ENCODE measurements at regions not wholly inside any gene's neighbourhood (a gene's known extent, or its start where the extent isn't known, plus 50 kb on each side); places are given as distances from the start of the nearest gene placed in this dataset.

DNA sequence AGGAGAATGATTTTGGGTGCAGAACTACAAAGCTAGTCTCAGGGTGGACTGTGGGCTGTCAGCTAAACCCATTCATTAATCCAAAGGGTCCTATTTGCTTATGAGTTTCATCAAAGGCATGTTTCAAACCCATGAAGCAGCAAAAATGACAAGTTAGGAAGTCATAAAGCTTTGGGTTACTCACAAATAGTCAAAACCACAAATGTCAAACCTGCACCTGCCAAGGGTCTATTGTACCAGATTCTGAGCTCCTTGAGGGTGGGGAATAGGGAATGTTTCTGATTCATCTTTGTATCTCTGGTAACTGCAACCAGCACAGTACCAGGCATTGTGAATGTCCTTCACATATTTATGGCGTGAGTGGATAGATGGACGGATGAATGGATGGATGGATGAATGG is 317.7 kb downstream of the MAF start:
- intact Hi-C loops (cut with micrococcal nuclease; ENCODE audit: unreplicated experiment) = no loop called here
- ChIA-PET CTCF (no interaction called here), POLR2A (no interaction called here)
- H3K4me1 Mint-ChIP-seq (ENCODE audit: low read depth, unreplicated experiment) = no peaks in the 10 kb centered on the region
- H3K4me3 Mint-ChIP-seq (ENCODE audit: unreplicated experiment) = no peak overlapping the region
- no peaks in the 10 kb centered on the region for H3K36me3 Mint-ChIP-seq (ENCODE audit: insufficient read depth, unreplicated experiment)
- Histone ChIP-seq H3K27me3 (replicated peaks; ENCODE audit: control insufficient read depth, insufficient read depth, low read length) (no peaks in the 10 kb centered on the region), H3K4me1 (no peaks in the 10 kb centered on the region), H3K4me3 (ENCODE audit: low read depth, low read length) (no peak overlapping the region), H3K36me3 (ENCODE audit: control insufficient read depth, insufficient read depth, low read length) (no peaks in the 10 kb centered on the region), H3K9me3 (no peaks in the 10 kb centered on the region; the same call in 1 of the 2 replicates)
- DNase-seq = no peak
- BruUV-seq (replicated peaks) = no TSS peak
- TF ChIP-seq, protein P1, sequence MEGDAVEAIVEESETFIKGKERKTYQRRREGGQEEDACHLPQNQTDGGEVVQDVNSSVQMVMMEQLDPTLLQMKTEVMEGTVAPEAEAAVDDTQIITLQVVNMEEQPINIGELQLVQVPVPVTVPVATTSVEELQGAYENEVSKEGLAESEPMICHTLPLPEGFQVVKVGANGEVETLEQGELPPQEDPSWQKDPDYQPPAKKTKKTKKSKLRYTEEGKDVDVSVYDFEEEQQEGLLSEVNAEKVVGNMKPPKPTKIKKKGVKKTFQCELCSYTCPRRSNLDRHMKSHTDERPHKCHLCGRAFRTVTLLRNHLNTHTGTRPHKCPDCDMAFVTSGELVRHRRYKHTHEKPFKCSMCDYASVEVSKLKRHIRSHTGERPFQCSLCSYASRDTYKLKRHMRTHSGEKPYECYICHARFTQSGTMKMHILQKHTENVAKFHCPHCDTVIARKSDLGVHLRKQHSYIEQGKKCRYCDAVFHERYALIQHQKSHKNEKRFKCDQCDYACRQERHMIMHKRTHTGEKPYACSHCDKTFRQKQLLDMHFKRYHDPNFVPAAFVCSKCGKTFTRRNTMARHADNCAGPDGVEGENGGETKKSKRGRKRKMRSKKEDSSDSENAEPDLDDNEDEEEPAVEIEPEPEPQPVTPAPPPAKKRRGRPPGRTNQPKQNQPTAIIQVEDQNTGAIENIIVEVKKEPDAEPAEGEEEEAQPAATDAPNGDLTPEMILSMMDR (IDR thresholded peaks at IDR 0.05; ENCODE audit: insufficient read depth in 1 of 2, low read depth in 1 of 2, low read length in 1 of 2, severe bottlenecking in 1 of 2, unreplicated experiment in 1 of 2) = no peak
- H3K27me3 Mint-ChIP-seq (ENCODE audit: insufficient read depth, unreplicated experiment) = peaks cover 22% of the 10 kb centered on the region
- H3K9me3 Mint-ChIP-seq (ENCODE audit: unreplicated experiment) = no peaks in the 10 kb centered on the region
- no peak overlapping the region for H3K27ac Mint-ChIP-seq (ENCODE audit: unreplicated experiment)

DNA sequence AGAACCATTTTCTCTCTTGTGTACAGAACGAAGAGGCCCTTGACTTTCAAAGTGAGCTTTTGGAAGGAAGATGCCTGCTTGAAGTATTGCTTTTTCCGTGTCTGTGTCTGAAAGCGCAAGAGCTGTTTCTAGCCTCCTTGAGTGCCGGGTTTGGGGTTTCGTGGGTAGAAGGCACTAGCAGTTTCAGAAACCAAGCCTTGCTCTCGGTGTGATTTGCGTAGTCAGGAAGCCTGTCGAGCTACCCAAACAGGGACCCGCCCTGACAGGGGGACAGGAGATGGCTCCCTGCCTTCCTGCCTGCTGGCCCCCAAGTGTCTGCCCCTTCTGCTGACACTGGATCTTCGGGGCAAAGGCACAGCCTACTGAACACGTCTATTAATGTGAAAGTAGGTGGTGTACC is 322.0 kb downstream of the MAF start:
- no peaks in the 10 kb centered on the region for H3K9me3 ChIP-seq
- no peak overlapping the region for H3K4me3 ChIP-seq (ENCODE audit: low read depth, low read length)
- Mint-ChIP-seq H3K4me3 (ENCODE audit: unreplicated experiment) (no peak overlapping the region), H3K27ac (ENCODE audit: unreplicated experiment) (no peak overlapping the region), H3K4me1 (ENCODE audit: low read depth, unreplicated experiment) (no peaks in the 10 kb centered on the region), H3K9me3 (ENCODE audit: unreplicated experiment) (no peaks in the 10 kb centered on the region), H3K27me3 (ENCODE audit: insufficient read depth, unreplicated experiment) (peaks cover 27% of the 10 kb centered on the region), H3K36me3 (ENCODE audit: insufficient read depth, unreplicated experiment) (no peaks in the 10 kb centered on the region)
- H3K36me3 ChIP-seq (ENCODE audit: control insufficient read depth, insufficient read depth, low read length) = no peaks in the 10 kb centered on the region
- DNase-seq = no peak
- no peaks in the 10 kb centered on the region for H3K4me1 ChIP-seq
- no peaks in the 10 kb centered on the region for H3K27me3 ChIP-seq (replicated peaks; ENCODE audit: control insufficient read depth, insufficient read depth, low read length)
- ChIA-PET POLR2A (no interaction called here), CTCF (no interaction called here)
- TF ChIP-seq, protein P1 (IDR thresholded peaks at IDR 0.05; ENCODE audit: insufficient read depth in 1 of 2, low read depth in 1 of 2, low read length in 1 of 2, severe bottlenecking in 1 of 2, unreplicated experiment in 1 of 2) = no peak
- BruUV-seq (replicated peaks) = no TSS peak
- intact Hi-C loops (cut with micrococcal nuclease; ENCODE audit: unreplicated experiment) = loop anchor here (5.0 kb wide), 1 partner anchor 49 kb away; no protein-coding TSS in a partner anchor

- no TSS peak for BruUV-seq (replicated peaks)
- intact Hi-C loops (cut with micrococcal nuclease; ENCODE audit: unreplicated experiment) = loop anchor here (5.0 kb wide), 1 partner anchor 51 kb away; no protein-coding TSS in a partner anchor
- ChIA-PET POLR2A (no interaction called here), CTCF (interaction anchor here (0.5 kb wide), 1 partner anchor 1251 kb away, joined by 3 read pairs; no protein-coding TSS in a partner anchor)
- TF ChIP-seq, protein P1 (IDR thresholded peaks at IDR 0.05; ENCODE audit: insufficient read depth in 1 of 2, low read depth in 1 of 2, low read length in 1 of 2, severe bottlenecking in 1 of 2, unreplicated experiment in 1 of 2) = no peak
- Mint-ChIP-seq H3K36me3 (ENCODE audit: insufficient read depth, unreplicated experiment) (no peaks in the 10 kb centered on the region), H3K4me3 (ENCODE audit: unreplicated experiment) (no peak overlapping the region), H3K27me3 (ENCODE audit: insufficient read depth, unreplicated experiment) (peaks cover 22% of the 10 kb centered on the region), H3K27ac (ENCODE audit: unreplicated experiment) (no peak overlapping the region), H3K4me1 (ENCODE audit: low read depth, unreplicated experiment) (no peaks in the 10 kb centered on the region), H3K9me3 (ENCODE audit: unreplicated experiment) (no peaks in the 10 kb centered on the region)
- Histone ChIP-seq H3K27me3 (replicated peaks; ENCODE audit: control insufficient read depth, insufficient read depth, low read length) (no peaks in the 10 kb centered on the region), H3K4me1 (no peaks in the 10 kb centered on the region), H3K9me3 (no peaks in the 10 kb centered on the region), H3K4me3 (ENCODE audit: low read depth, low read length) (no peak overlapping the region), H3K36me3 (ENCODE audit: control insufficient read depth, insufficient read depth, low read length) (no peaks in the 10 kb centered on the region)
- DNase-seq = no peak
Measured at GRCh38 chr16:79276501-79276900, 324.0 kb downstream of the MAF start.
